Esophagus (tissue), 2 donors: ENCODE measurements at regions not wholly inside any gene's neighbourhood (a gene's known extent, or its start where the extent isn't known, plus 50 kb on each side); places are given as distances from the start of the nearest gene placed in this dataset.

Source experiments
- H3K27ac ChIP-seq, 2 donors: one replicate each; pipeline ENCODE4 v1.5.1; 2013; ENCODE audit warnings: low read depth in 2 of 2, mild to moderate bottlenecking in 2 of 2, inconsistent platforms in 1 of 2, low read length in 1 of 2, moderate library complexity in 1 of 2
- H3K27me3 ChIP-seq, 2 donors: one replicate each; pipeline ENCODE4 v1.6.1; 2013; ENCODE audit warnings: low read length in 2 of 2, control low read depth in 1 of 2, mild to moderate bottlenecking in 1 of 2; ENCODE audit not compliant: insufficient read depth in 2 of 2, control insufficient read depth in 1 of 2
- H3K36me3 ChIP-seq, 2 donors: one replicate each; pipeline ENCODE4 v1.6.1; 2013; ENCODE audit warnings: low read length in 1 of 2; ENCODE audit not compliant: control insufficient read depth in 2 of 2, insufficient read depth in 2 of 2
- H3K4me1 ChIP-seq, 2 donors: one replicate each; pipeline ENCODE4 v1.6.1; 2013; ENCODE audit warnings: low read length in 1 of 2; ENCODE audit not compliant: control insufficient read depth in 2 of 2, insufficient read depth in 2 of 2
- H3K4me3 ChIP-seq, 2 donors: one replicate each; pipeline ENCODE4 v1.5.1; 2013; ENCODE audit warnings: low read length in 2 of 2, mild to moderate bottlenecking in 2 of 2, low read depth in 1 of 2, moderate library complexity in 1 of 2
- H3K9me3 ChIP-seq, 2 donors: one replicate each; pipeline ENCODE4 v1.6.1; 2013; ENCODE audit warnings: mild to moderate bottlenecking in 2 of 2, low read depth in 1 of 2, low read length in 1 of 2, moderate library complexity in 1 of 2; ENCODE audit not compliant: control insufficient read depth in 2 of 2, insufficient read depth in 1 of 2
- WGBS, 2 donors: extraction: QIAGEN DNeasy Blood & Tissue Kit; methylation state at CpG; one replicate each; pipeline ENCODE4 v1.1.7; 2013; 5-methylcytosine and 5-hydroxymethylcytosine counted together
- donor health status: healthy with polysubstance abuse.
- donor health status: Bipolar disorder and iron deficiency.

GRCh38 chr6:126779331-126779730 is 339.1 kb upstream of the RSPO3 start:
- Histone ChIP-seq H3K27ac (no peak overlapping the region), H3K4me3 (no peak overlapping the region), H3K9me3 (no peaks in the 10 kb centered on the region), H3K36me3 (no peaks in the 10 kb centered on the region), H3K27me3 (no peaks in the 10 kb centered on the region), H3K4me1 (no peaks in the 10 kb centered on the region)
- WGBS, 2 donors = 79 to 81% methylated on average over 3 of the region's 3 CpGs

GRCh38 chr6:126781582-126781981 is 336.9 kb upstream of the RSPO3 start:
- WGBS, 2 donors = 75 to 76% methylated on average over 2 of the region's 2 CpGs
- Histone ChIP-seq H3K4me1 (no peaks in the 10 kb centered on the region), H3K27ac (no peak overlapping the region), H3K9me3 (no peaks in the 10 kb centered on the region), H3K27me3 (no peaks in the 10 kb centered on the region), H3K36me3 (no peaks in the 10 kb centered on the region), H3K4me3 (no peak overlapping the region)

- H3K4me1 ChIP-seq = no peaks in the 10 kb centered on the region
- no peak overlapping the region for H3K27ac ChIP-seq
- H3K36me3 ChIP-seq = no peaks in the 10 kb centered on the region
- H3K27me3 ChIP-seq = no peaks in the 10 kb centered on the region
- H3K9me3 ChIP-seq = no peaks in the 10 kb centered on the region
- H3K4me3 ChIP-seq = no peak overlapping the region
- WGBS, 2 donors = 70 to 77% methylated on average over 2 of the region's 2 CpGs
Observed at GRCh38 chr6:126784161-126784790, 334.2 kb upstream of the RSPO3 start.

GRCh38 chr6:126786262-126786661 is 332.2 kb upstream of the RSPO3 start:
- no peak overlapping the region for H3K27ac ChIP-seq
- no peaks in the 10 kb centered on the region for H3K36me3 ChIP-seq
- H3K27me3 ChIP-seq = no peaks in the 10 kb centered on the region
- no peak overlapping the region for H3K4me3 ChIP-seq
- no peaks in the 10 kb centered on the region for H3K9me3 ChIP-seq
- WGBS, 2 donors = 54 to 56% methylated on average over 1 of the region's 1 CpG
- no peaks in the 10 kb centered on the region for H3K4me1 ChIP-seq

GRCh38 chr6:126787635-126788034 is 330.8 kb upstream of the RSPO3 start:
- Histone ChIP-seq H3K27ac (no peak overlapping the region), H3K36me3 (no peaks in the 10 kb centered on the region), H3K4me3 (no peak overlapping the region), H3K4me1 (no peaks in the 10 kb centered on the region), H3K9me3 (no peaks in the 10 kb centered on the region), H3K27me3 (no peaks in the 10 kb centered on the region)
- WGBS, 2 donors = 97 to 100% methylated on average over 1 of the region's 1 CpG

- Histone ChIP-seq H3K4me1 (no peaks in the 10 kb centered on the region), H3K4me3 (no peak overlapping the region), H3K9me3 (no peaks in the 10 kb centered on the region), H3K27me3 (no peaks in the 10 kb centered on the region), H3K27ac (no peak overlapping the region), H3K36me3 (no peaks in the 10 kb centered on the region)
- 56 to 62% methylated on average over 6 of the region's 6 CpGs for WGBS, 2 donors
Observed at GRCh38 chr6:126788861-126789365, 329.6 kb upstream of the RSPO3 start.

GRCh38 chr6:126792340-126793085 is 326.0 kb upstream of the RSPO3 start:
- H3K27me3 ChIP-seq = no peaks in the 10 kb centered on the region
- H3K4me3 ChIP-seq = no peak overlapping the region
- H3K4me1 ChIP-seq = no peaks in the 10 kb centered on the region
- H3K36me3 ChIP-seq = no peaks in the 10 kb centered on the region
- H3K9me3 ChIP-seq = no peaks in the 10 kb centered on the region
- WGBS, 2 donors = 53 to 67% methylated on average over 5 of the region's 5 CpGs
- no peak overlapping the region for H3K27ac ChIP-seq

- H3K4me1 ChIP-seq = no peaks in the 10 kb centered on the region
- no peak overlapping the region for H3K4me3 ChIP-seq
- H3K27ac ChIP-seq = no peak overlapping the region
- no peaks in the 10 kb centered on the region for H3K36me3 ChIP-seq
- no peaks in the 10 kb centered on the region for H3K27me3 ChIP-seq
- H3K9me3 ChIP-seq = no peaks in the 10 kb centered on the region
Observed at GRCh38 chr6:126795161-126795560, 323.3 kb upstream of the RSPO3 start.

GRCh38 chr6:126797981-126798380 is 320.5 kb upstream of the RSPO3 start:
- Histone ChIP-seq H3K9me3 (no peaks in the 10 kb centered on the region), H3K27me3 (no peaks in the 10 kb centered on the region), H3K4me3 (no peak overlapping the region), H3K36me3 (no peaks in the 10 kb centered on the region), H3K27ac (no peak overlapping the region), H3K4me1 (no peaks in the 10 kb centered on the region)
- 61 to 62% methylated on average over 2 of the region's 2 CpGs for WGBS, 2 donors

GRCh38 chr6:126803769-126804168 is 314.7 kb upstream of the RSPO3 start:
- Histone ChIP-seq H3K27me3 (no peaks in the 10 kb centered on the region), H3K36me3 (no peaks in the 10 kb centered on the region), H3K27ac (no peak overlapping the region), H3K4me1 (no peaks in the 10 kb centered on the region), H3K4me3 (no peak overlapping the region), H3K9me3 (no peaks in the 10 kb centered on the region)
- 54 to 62% methylated on average over 3 of the region's 3 CpGs for WGBS, 2 donors
